ENCODE measurements at regions not wholly inside any gene's neighbourhood (a gene's known extent, or its start where the extent isn't known, plus 50 kb on each side); places are given as distances from the start of the nearest gene placed in this dataset.

- Mint-ChIP-seq H3K27me3 (no peaks in the 10 kb centered on the region), H3K4me1 (no peaks in the 10 kb centered on the region), H3K9me3 (no peaks in the 10 kb centered on the region), H3K27ac (no peak overlapping the region), H3K36me3 (no peaks in the 10 kb centered on the region), H3K4me3 (no peak overlapping the region)
These were observed 317.4 kb downstream of the SAMD5 start for GRCh38 chr6:147825848-147826247.

DNA sequence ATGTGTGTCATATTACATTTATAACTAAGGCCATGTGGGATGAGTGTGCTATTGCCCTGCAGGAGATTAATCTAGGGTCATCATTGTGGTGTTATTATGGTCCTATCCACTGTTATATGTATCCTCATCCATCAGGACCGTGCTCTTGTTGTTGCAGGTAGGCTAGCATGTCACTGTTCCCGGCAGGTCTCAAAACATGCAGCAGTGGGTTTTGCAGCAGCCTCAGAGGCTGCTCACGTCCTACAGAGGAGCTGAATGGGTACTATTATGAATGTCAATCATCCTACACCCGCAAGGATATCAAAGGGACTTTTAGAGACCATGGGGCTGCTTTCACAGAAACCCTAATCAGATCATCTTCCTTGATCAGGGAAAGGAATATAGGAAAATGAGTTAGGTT lies 318.2 kb downstream of the SAMD5 start:
- Mint-ChIP-seq H3K4me1 (no peaks in the 10 kb centered on the region), H3K27me3 (no peaks in the 10 kb centered on the region), H3K36me3 (no peaks in the 10 kb centered on the region), H3K27ac (no peak overlapping the region), H3K9me3 (no peaks in the 10 kb centered on the region), H3K4me3 (no peak overlapping the region)

- H3K4me3 Mint-ChIP-seq, result no peak overlapping the region
- no peaks in the 10 kb centered on the region for H3K4me1 Mint-ChIP-seq
- H3K36me3 Mint-ChIP-seq, result no peaks in the 10 kb centered on the region
- peaks cover 2% of the 10 kb centered on the region for H3K27me3 Mint-ChIP-seq
- peaks cover 0 to 4% (median 2%) of the 10 kb centered on the region in 3 donors for H3K9me3 Mint-ChIP-seq
- no peak overlapping the region for H3K27ac Mint-ChIP-seq
These were observed 320.9 kb downstream of the SAMD5 start for GRCh38 chr6:147829418-147829817.

GRCh38 chr6:147829835-147830234 lies 321.3 kb downstream of the SAMD5 start:
- Mint-ChIP-seq H3K9me3 (peaks cover 0 to 4% (median 2%) of the 10 kb centered on the region in 3 donors), H3K4me3 (no peak overlapping the region), H3K4me1 (no peaks in the 10 kb centered on the region), H3K36me3 (no peaks in the 10 kb centered on the region), H3K27me3 (peaks cover 2% of the 10 kb centered on the region), H3K27ac (no peak overlapping the region)

GRCh38 chr6:147831356-147831755 lies 322.9 kb downstream of the SAMD5 start:
- Mint-ChIP-seq H3K27ac (no peak overlapping the region), H3K4me1 (no peaks in the 10 kb centered on the region), H3K36me3 (no peaks in the 10 kb centered on the region), H3K27me3 (peaks cover 2% of the 10 kb centered on the region), H3K4me3 (no peak overlapping the region), H3K9me3 (peaks cover 0 to 4% (median 2%) of the 10 kb centered on the region in 3 donors)

DNA sequence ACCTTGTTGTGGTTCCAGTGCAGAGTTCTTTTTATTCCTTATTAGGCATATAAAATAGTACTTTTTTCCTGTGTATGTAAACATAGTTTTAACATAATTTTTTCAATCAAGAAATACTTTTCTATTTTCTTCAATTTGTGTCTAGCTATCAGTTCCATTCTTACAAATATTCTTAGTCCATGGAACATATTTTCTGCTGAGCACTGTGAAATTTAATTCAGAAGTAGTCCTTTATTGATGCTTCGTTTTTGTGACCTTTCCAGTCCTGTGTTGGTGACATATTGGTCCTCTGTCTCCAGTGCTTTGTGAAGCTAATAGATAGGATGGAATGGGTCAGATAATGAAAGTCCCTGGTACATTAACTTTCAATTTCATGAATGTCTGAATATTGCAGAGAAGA lies 325.1 kb downstream of the SAMD5 start:
- H3K27ac Mint-ChIP-seq, result no peak overlapping the region
- H3K27me3 Mint-ChIP-seq, result peaks cover 2% of the 10 kb centered on the region
- H3K4me3 Mint-ChIP-seq, result no peak overlapping the region
- peaks cover 0 to 4% (median 2%) of the 10 kb centered on the region in 3 donors for H3K9me3 Mint-ChIP-seq
- H3K36me3 Mint-ChIP-seq, result no peaks in the 10 kb centered on the region
- H3K4me1 Mint-ChIP-seq, result no peaks in the 10 kb centered on the region

- no peak overlapping the region for H3K4me3 Mint-ChIP-seq
- peaks cover 2% of the 10 kb centered on the region for H3K27me3 Mint-ChIP-seq
- peaks cover 0 to 4% (median 2%) of the 10 kb centered on the region in 3 donors for H3K9me3 Mint-ChIP-seq
- no peaks in the 10 kb centered on the region for H3K4me1 Mint-ChIP-seq
- no peaks in the 10 kb centered on the region for H3K36me3 Mint-ChIP-seq
- H3K27ac Mint-ChIP-seq, result no peak overlapping the region
These were observed 325.7 kb downstream of the SAMD5 start for GRCh38 chr6:147834084-147834776.

GRCh38 chr6:147837540-147837939 lies 329.1 kb downstream of the SAMD5 start:
- Mint-ChIP-seq H3K36me3 (no peaks in the 10 kb centered on the region), H3K4me3 (no peak overlapping the region), H3K9me3 (peaks cover 0 to under 1% (median under 1%) of the 10 kb centered on the region in 3 donors), H3K4me1 (no peaks in the 10 kb centered on the region), H3K27ac (no peak overlapping the region), H3K27me3 (peaks cover 2% of the 10 kb centered on the region)

- no peak overlapping the region for H3K27ac Mint-ChIP-seq
- H3K36me3 Mint-ChIP-seq, result no peaks in the 10 kb centered on the region
- no peaks in the 10 kb centered on the region for H3K4me1 Mint-ChIP-seq
- H3K4me3 Mint-ChIP-seq, result no peak overlapping the region
- peaks cover 0 to 5% (median 2%) of the 10 kb centered on the region in 3 donors for H3K9me3 Mint-ChIP-seq
- H3K27me3 Mint-ChIP-seq, result no peaks in the 10 kb centered on the region
These were observed 331.5 kb downstream of the SAMD5 start for GRCh38 chr6:147839708-147840610.

- H3K27me3 Mint-ChIP-seq, result no peaks in the 10 kb centered on the region
- H3K27ac Mint-ChIP-seq, result no peak overlapping the region
- H3K36me3 Mint-ChIP-seq, result no peaks in the 10 kb centered on the region
- no peak overlapping the region for H3K4me3 Mint-ChIP-seq
- peaks cover 0 to 9% (median 2%) of the 10 kb centered on the region in 3 donors for H3K9me3 Mint-ChIP-seq
- no peaks in the 10 kb centered on the region for H3K4me1 Mint-ChIP-seq
These were observed 333.2 kb downstream of the SAMD5 start for GRCh38 chr6:147841547-147842148.

DNA sequence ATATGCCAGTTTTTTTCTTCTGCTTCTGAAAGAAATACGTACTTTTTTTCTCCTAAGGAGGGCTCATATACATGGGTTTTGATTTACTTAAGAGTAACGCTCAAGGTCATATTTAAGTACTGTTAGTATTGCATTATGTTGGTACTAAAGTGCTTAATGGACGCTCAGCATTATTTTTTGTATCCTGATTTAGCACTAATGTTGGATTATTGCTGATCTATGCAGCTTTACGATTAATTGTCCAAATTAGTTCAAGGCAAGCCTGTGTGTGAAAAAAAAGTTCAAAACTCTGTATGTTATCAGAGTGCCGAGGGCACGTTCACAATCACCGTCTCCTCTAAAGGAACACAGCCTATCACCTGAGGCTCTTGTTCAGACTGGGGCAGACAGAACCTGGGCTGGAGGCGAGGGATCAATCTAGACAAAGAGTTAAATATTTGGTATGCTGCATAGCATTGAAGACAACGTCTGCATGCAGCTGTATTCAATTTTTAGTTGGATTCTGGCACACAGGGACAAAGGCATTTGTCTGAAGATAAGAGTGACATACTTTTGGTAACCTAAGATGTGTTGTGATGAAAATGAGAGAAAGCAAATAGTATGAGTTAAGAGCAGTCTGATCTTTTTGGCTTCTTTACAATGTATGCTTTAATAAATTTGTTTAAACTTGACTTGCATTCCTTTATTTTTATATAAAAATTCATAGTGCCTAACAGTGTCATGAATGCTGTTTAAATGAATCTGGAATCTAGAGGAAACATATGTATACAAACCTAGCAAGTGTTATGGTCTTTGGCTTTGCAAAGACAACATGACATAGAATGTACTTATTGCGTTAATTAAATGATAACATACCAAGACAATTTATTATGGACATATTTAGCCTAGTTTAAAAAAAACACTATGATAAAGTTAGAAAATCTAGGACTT lies 341.2 kb downstream of the SAMD5 start:
- Mint-ChIP-seq H3K36me3 (no peaks in the 10 kb centered on the region), H3K27ac (no peak overlapping the region), H3K27me3 (no peaks in the 10 kb centered on the region), H3K9me3 (peaks cover 0 to 4% (median 0%) of the 10 kb centered on the region in 3 donors), H3K4me1 (no peaks in the 10 kb centered on the region), H3K4me3 (no peak overlapping the region)

DNA sequence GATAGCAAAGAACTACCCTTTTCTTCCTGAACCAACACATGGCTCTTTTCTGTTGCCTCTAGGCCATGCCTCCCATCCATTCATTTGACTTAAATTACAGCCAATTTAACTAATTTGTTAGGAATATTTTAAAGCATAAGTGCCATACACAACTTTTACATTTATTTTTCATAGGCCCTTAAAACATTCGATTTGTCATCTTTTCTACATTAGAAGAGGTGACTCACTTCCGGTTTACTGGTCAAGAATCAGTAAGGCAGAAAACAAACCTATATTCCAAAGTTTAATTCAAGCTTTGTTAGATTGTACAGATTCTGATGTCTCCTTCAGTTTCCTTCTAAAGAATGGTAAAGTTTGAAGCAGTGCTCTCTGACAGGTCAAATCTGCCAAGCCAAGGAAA lies 344.3 kb downstream of the SAMD5 start:
- Mint-ChIP-seq H3K9me3 (no peaks in the 10 kb centered on the region), H3K27ac (no peak overlapping the region)

GRCh38 chr6:147853574-147853973 lies 345.1 kb downstream of the SAMD5 start:
- H3K4me1 Mint-ChIP-seq, result no peaks in the 10 kb centered on the region
- H3K4me3 Mint-ChIP-seq, result no peak overlapping the region
- H3K27ac Mint-ChIP-seq, result no peak overlapping the region
- H3K27me3 Mint-ChIP-seq, result no peaks in the 10 kb centered on the region
- no peaks in the 10 kb centered on the region for H3K9me3 Mint-ChIP-seq
- H3K36me3 Mint-ChIP-seq, result no peaks in the 10 kb centered on the region

More for the DNA sequence above, 344.3 kb downstream of the SAMD5 start:
- Mint-ChIP-seq H3K36me3 (no peaks in the 10 kb centered on the region), H3K27me3 (no peaks in the 10 kb centered on the region), H3K4me1 (no peaks in the 10 kb centered on the region), H3K4me3 (no peak overlapping the region)

GRCh38 chr6:147855803-147856482 lies 347.5 kb downstream of the SAMD5 start:
- Mint-ChIP-seq H3K4me3 (no peak overlapping the region), H3K9me3 (peaks cover 0 to 2% (median 0%) of the 10 kb centered on the region in 3 donors), H3K27me3 (no peaks in the 10 kb centered on the region)

More at GRCh38 chr6:147855803-147856482, 347.5 kb downstream of the SAMD5 start:
- no peaks in the 10 kb centered on the region for H3K36me3 Mint-ChIP-seq
- H3K27ac Mint-ChIP-seq, result no peak overlapping the region
- no peaks in the 10 kb centered on the region for H3K4me1 Mint-ChIP-seq
